Neural progenitor cell (in vitro differentiated cells): ENCODE measurements at regions not wholly inside any gene's neighbourhood (a gene's known extent, or its start where the extent isn't known, plus 50 kb on each side); places are given as distances from the start of the nearest gene placed in this dataset.

Experiments used
- EZH2 ChIP-seq: fragments of 200-600 bp; sonication (generic); IDR thresholded peaks from 2 replicates; pipeline ENCODE4 v1.6.1; 2017; ENCODE audit warnings: antibody characterized with exemption, mild to moderate bottlenecking, moderate library complexity
- TF ChIP-seq, protein P1 (sequence below): fragments of 200-600 bp; sonication (generic); IDR thresholded peaks from 2 replicates; pipeline ENCODE4 v1.5.1; 2017; ENCODE audit warnings: antibody characterized with exemption, mild to moderate bottlenecking

DNA sequence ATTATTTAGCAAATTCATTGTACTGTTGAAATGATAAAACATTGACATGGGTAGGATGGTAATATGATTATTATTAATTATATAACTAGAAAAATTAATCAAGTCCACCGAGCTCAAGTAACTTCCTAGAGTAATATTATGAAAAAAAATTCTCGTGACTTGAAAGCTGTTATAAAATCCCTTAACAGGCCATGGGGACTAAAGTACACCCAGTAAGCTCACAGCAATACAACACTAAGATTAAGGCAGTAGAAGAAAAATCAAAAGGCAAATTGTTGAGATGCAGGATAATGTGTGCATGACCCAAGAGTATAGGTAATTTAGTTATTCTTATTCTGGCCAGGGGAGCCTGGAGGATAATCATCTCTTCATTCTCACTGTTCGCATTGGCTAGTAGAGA is 162.6 kb upstream of the LRIG3 start:
- TF ChIP-seq, protein P1, sequence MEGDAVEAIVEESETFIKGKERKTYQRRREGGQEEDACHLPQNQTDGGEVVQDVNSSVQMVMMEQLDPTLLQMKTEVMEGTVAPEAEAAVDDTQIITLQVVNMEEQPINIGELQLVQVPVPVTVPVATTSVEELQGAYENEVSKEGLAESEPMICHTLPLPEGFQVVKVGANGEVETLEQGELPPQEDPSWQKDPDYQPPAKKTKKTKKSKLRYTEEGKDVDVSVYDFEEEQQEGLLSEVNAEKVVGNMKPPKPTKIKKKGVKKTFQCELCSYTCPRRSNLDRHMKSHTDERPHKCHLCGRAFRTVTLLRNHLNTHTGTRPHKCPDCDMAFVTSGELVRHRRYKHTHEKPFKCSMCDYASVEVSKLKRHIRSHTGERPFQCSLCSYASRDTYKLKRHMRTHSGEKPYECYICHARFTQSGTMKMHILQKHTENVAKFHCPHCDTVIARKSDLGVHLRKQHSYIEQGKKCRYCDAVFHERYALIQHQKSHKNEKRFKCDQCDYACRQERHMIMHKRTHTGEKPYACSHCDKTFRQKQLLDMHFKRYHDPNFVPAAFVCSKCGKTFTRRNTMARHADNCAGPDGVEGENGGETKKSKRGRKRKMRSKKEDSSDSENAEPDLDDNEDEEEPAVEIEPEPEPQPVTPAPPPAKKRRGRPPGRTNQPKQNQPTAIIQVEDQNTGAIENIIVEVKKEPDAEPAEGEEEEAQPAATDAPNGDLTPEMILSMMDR = no peak
- TF ChIP-seq EZH2 = no peak
